Ectodermal cell (in vitro differentiated cells): ENCODE measurements at regions not wholly inside any gene's neighbourhood (a gene's known extent, or its start where the extent isn't known, plus 50 kb on each side); places are given as distances from the start of the nearest gene placed in this dataset.
"Not testable (repeated sequence)": the region's sequence is repeated elsewhere in the genome, so short reads cannot be mapped to it uniquely, and the experiment has no call there.

ENCODE experiments used
- H3K27ac ChIP-seq: 2 replicates; pipeline ENCODE4 v1.7.0; 2013; ENCODE audit warnings: mild to moderate bottlenecking, low read depth, low read length; ENCODE audit not compliant: insufficient read depth, poor library complexity, severe bottlenecking
- H3K27me3 ChIP-seq: 2 replicates; pipeline ENCODE4 v1.7.0; 2013; ENCODE audit warnings: mild to moderate bottlenecking, low read length; ENCODE audit not compliant: insufficient read depth, control insufficient read depth, poor library complexity, severe bottlenecking
- H3K36me3 ChIP-seq: one replicate; pipeline ENCODE4 v1.7.0; 2013; ENCODE audit warnings: low read length; ENCODE audit not compliant: control insufficient read depth, insufficient read depth
- H3K4me1 ChIP-seq: one replicate; pipeline ENCODE4 v1.7.0; 2013; ENCODE audit warnings: low read length; ENCODE audit not compliant: control insufficient read depth, insufficient read depth
- H3K4me3 ChIP-seq: 2 replicates; pipeline ENCODE4 v1.7.0; 2013; ENCODE audit warnings: low read depth, low read length, control low read depth; ENCODE audit not compliant: insufficient read depth
- H3K9me3 ChIP-seq: 2 replicates; pipeline ENCODE4 v1.7.0; 2013; ENCODE audit warnings: mild to moderate bottlenecking, low read length, moderate library complexity; ENCODE audit not compliant: control insufficient read depth
- WGBS, 2 experiments: methylation state at CpG; one replicate each; pipeline ENCODE4 v1.1.7; 2013; ENCODE audit warnings: missing lambda C conversion rate in 2 of 2; 5-methylcytosine and 5-hydroxymethylcytosine counted together

DNA sequence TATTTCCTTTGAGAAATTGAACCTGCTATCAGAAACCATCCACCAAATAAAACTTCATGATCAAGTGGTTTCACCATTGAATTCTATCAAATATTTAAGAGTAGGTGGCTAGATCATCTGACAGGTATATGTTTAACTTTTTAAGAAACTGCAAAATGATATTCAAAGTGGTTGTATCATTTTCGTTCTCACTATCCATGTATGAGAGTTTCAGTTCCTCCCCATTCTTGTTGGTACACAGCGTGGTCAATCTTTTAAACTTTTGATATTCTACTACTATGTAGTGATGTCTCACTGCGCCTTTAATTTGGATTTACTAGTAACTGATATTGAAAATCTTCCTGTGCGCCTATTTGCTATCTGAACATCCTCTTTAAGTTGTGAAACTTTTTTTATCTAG, 163.7 kb downstream of the CYB561 start:
- Histone ChIP-seq H3K36me3 (no peaks in the 10 kb centered on the region), H3K4me3 (no peak overlapping the region), H3K4me1 (no peaks in the 10 kb centered on the region), H3K27ac (no peak overlapping the region), H3K27me3 (no peaks in the 10 kb centered on the region), H3K9me3 (peaks cover 3% of the 10 kb centered on the region)
- WGBS, 2 experiments = 94 to 100% methylated on average over 2 to 4 of the region's 4 CpGs

DNA sequence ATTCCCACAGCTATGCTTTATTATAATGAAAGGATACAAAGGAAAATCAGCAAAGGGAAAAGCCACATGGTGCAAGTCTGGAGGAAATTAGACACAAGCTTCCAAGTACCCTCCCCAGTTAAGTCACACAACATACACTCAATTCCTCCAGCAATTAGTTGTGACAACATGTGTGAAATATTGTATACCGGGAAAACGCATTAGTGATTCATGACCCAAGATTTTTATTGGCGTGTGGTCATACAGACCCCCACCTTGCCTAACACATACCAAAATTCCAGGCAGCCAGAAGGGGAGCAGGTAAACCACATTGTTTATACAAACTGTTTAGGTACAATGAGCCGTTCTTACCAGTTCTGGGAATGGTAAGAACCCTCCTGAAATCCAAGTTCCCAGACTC, 160.6 kb downstream of the CYB561 start:
- WGBS, 2 experiments = 96 to 100% methylated on average over 1 to 4 of the region's 4 CpGs
- Histone ChIP-seq H3K9me3 (peaks cover 3% of the 10 kb centered on the region), H3K27ac (no peak overlapping the region), H3K36me3 (no peaks in the 10 kb centered on the region), H3K4me3 (no peak overlapping the region), H3K27me3 (no peaks in the 10 kb centered on the region), H3K4me1 (no peaks in the 10 kb centered on the region)

DNA sequence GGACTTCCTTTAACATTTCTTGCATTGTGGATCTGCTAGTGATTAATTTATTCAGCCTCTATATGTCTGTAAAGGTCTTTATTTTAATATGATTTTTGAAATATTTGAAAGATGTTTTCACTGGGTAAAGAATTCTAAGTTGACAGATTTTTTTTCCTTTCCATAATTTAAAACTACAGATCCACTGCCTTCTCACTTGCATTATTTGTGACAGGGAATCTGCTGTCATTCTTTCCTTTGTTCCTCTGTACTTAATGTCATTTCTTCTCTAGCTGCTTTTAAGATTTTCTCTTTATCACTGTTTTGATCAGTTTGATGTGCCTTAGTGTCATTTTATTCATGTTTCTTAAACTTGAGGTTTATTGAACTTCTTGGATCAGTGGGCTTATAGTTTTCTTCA, 159.9 kb downstream of the CYB561 start:
- H3K27me3 ChIP-seq = no peaks in the 10 kb centered on the region
- no peak overlapping the region for H3K27ac ChIP-seq
- H3K9me3 ChIP-seq = peaks cover 3% of the 10 kb centered on the region
- no peaks in the 10 kb centered on the region for H3K36me3 ChIP-seq
- H3K4me3 ChIP-seq = no peak overlapping the region
- H3K4me1 ChIP-seq = no peaks in the 10 kb centered on the region

DNA sequence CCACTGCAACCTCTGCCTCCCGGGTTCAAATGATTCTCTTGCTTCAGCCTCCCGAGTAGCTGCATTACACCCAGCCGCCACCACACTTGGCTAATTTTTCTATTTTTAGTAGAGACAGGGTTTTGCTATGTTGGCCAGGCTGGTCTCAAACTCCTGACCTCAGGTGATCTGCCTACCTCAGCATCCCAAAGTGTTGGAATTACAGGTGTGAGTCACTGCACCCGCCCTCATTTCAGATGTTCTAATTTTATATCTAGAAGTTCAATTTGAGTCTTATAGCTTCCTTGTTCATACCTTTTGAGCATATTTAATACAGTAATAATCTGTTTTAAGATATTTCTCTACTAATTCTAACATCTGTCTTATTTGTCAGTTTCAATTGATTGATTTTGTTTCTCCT, 159.1 kb downstream of the CYB561 start:
- H3K9me3 ChIP-seq, H3K27ac ChIP-seq, H3K27me3 ChIP-seq, H3K4me1 ChIP-seq, H3K36me3 ChIP-seq, H3K4me3 ChIP-seq: not testable (repeated sequence)
- WGBS, 2 experiments = 87 to 88% methylated on average over 4 of the region's 4 CpGs

DNA sequence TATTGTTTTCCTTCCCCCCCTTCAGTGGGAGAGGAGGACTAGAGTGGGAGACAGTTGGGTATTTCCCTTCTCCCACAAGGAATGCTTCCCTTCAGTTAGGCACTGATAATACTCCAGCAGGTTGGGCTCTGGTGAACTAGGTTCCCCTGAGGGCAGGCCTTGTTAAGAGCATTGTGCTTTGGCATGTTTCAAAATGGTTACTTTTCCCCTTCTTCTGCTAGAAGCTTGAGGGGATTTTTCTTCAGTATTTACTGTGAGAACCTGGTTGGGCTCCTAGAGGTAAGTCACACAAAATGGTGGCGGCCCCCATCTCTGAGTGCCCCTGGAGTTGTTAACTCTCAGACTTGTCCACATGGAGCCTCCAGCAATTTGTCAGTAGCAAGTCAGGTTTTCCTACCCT, 156.2 kb downstream of the CYB561 start:
- no peaks in the 10 kb centered on the region for H3K4me1 ChIP-seq
- no peaks in the 10 kb centered on the region for H3K36me3 ChIP-seq
- H3K9me3 ChIP-seq = peaks cover 3% of the 10 kb centered on the region
- H3K27ac ChIP-seq = no peak overlapping the region
- H3K27me3 ChIP-seq = no peaks in the 10 kb centered on the region
- 92 to 93% methylated on average over 1 of the region's 1 CpG for WGBS, 2 experiments
- H3K4me3 ChIP-seq = no peak overlapping the region

DNA sequence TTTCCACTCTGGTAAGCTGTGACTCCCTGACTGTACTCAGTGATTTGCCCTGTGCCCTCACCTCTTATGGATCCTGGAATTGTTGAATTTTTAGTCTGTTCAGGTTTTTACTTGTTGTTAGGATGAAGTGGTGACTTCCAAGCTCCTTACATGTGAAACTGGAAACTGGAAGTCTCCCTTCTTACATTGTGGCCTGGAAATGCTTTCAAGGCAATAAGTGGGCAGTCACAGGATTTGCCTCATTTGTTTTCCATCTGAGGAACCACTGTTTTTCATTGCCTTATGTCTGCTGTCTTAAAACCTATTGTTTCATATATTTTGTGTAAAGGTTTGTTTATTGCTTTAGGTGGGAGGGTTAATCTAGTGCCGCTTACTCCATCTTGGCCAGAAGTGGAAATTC, 155.8 kb downstream of the CYB561 start:
- H3K4me3 ChIP-seq = no peak overlapping the region
- H3K27me3 ChIP-seq = no peaks in the 10 kb centered on the region
- WGBS, 2 experiments = 95 to 100% methylated on average over 1 of the region's 1 CpG
- peaks cover 3% of the 10 kb centered on the region for H3K9me3 ChIP-seq
- no peaks in the 10 kb centered on the region for H3K4me1 ChIP-seq
- H3K36me3 ChIP-seq = no peaks in the 10 kb centered on the region
- H3K27ac ChIP-seq = no peak overlapping the region

DNA sequence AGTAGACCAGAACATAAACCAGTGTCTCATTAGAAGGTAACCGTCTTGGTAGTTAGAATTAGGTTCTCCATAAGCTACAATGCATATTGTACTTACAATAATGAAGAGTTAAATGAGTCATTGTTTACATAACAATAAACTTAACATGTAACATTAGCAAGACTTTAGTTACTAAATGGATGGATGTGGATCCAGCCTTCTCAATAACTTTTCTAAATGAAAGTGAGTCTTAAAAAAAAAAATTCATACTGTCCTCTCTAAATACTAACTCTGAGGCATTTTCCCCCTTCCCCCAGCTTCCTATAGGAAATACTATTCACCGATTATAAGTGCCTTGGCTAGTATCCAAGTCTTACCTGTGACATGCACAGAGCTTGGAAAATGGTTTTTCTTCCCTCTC, 155.3 kb downstream of the CYB561 start:
- WGBS, 2 experiments = 81 to 99% methylated on average over 1 to 2 of the region's 2 CpGs
- Histone ChIP-seq H3K27me3 (no peaks in the 10 kb centered on the region), H3K4me3 (no peak overlapping the region), H3K9me3 (no peaks in the 10 kb centered on the region), H3K36me3 (no peaks in the 10 kb centered on the region), H3K27ac (no peak overlapping the region), H3K4me1 (no peaks in the 10 kb centered on the region)

DNA sequence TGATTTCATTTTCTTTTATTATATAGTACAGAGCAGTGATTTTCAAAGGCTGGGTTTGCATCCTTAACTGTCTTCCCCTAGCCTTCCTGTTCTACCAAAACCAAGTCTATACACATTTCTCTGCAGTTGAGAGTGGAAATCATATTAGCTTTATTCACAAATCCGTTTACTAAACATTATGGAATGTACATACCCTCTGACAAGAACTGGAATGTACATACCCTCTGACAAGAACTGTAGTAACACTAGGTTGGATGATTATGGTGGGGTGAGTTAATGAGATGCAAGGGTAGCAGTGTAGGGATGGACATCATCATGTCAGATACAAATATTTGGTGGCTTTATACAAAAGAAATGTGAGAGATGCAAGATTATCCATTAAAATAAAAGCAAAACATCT, 154.8 kb downstream of the CYB561 start:
- WGBS, 2 experiments = 71 to 90% methylated on average over 1 of the region's 1 CpG
- Histone ChIP-seq H3K36me3 (no peaks in the 10 kb centered on the region), H3K27me3 (no peaks in the 10 kb centered on the region), H3K4me1 (no peaks in the 10 kb centered on the region), H3K9me3 (no peaks in the 10 kb centered on the region), H3K4me3 (no peak overlapping the region), H3K27ac (no peak overlapping the region)

DNA sequence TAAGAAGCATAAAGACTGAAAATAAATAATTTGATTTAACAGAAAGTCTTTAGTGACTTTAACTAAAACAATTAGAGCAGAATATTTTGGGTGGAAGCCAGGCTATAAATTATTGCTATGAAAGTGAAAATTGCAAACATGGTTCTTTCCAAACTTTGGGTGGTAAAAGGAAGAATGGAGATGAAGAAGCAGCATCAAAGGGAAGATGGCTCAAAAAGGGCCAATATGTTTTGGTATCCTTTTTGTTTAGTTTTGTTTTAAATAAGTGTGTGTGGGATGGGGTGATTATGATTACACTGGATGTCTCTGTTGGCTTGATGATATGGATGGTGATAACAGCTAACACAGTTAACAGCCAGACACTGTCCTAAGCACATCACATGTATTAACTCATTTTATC, 153.7 kb downstream of the CYB561 start:
- Histone ChIP-seq H3K27me3 (no peaks in the 10 kb centered on the region), H3K4me1 (no peaks in the 10 kb centered on the region), H3K4me3 (no peak overlapping the region), H3K36me3 (peaks cover 6% of the 10 kb centered on the region), H3K9me3 (no peaks in the 10 kb centered on the region), H3K27ac (no peak overlapping the region)

DNA sequence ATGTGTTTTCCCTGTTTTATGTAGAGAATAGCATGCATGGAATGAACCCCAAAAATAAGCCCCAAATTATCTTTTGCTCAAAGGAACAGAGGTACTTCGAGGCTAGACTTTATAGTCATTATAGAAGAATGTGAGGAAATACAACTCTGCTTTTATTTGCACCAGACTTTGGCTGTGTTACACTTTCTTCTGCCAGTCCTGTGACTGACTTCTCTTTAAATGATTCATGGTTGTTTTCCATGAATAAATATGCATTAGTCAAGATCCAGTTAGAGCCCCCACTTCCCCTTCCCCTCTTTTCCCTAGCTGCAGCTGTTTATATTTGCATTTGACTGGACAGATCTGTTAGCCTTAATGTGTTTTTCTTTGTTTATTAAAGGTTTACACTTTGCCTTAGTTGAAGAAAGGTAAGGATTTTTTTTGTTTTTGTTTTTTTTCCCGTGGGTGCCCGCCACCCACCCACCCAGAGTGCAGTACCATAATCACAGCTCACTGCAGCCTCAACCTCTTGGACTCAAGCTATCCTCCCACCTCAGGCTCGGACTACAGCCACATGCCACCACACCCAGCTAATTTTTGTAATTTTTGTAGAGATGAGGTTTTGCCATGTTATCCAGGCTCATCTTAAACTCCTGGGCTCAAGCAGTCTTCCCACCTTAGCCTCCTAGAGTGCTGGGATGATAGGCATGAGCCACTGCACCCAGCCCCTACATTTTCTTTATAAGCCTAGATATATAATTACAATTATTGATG, 152.6 kb downstream of the CYB561 start:
- no peak overlapping the region for H3K27ac ChIP-seq
- no peak overlapping the region for H3K4me3 ChIP-seq
- H3K36me3 ChIP-seq = peaks cover 6% of the 10 kb centered on the region
- whole genome bisulfite sequencing, 2 experiments = 73 to 96% methylated on average over 2 to 4 of the region's 4 CpGs
- no peaks in the 10 kb centered on the region for H3K9me3 ChIP-seq
- no peaks in the 10 kb centered on the region for H3K4me1 ChIP-seq
- no peaks in the 10 kb centered on the region for H3K27me3 ChIP-seq

DNA sequence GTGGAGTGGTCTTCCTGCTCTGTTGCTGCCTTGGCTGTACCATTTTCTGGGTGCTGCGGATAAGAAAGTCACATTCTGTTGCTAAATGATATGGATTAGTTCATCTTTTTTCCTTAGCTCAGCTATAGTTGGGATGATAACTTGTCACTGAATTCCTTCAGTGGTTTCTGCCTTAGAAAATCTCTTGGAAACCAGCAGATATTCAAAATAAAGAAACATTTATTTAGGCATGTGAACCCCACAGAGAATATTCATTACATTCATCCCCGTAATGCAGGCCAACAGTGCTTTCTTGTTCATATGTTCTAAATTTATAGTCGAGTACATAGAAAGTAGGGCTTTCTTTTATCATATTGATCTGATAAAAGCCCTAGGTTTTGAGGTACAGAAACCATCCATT, 151.3 kb downstream of the CYB561 start:
- Histone ChIP-seq H3K36me3 (peaks cover 6% of the 10 kb centered on the region), H3K27me3 (no peaks in the 10 kb centered on the region), H3K4me3 (no peak overlapping the region), H3K9me3 (no peaks in the 10 kb centered on the region), H3K4me1 (no peaks in the 10 kb centered on the region), H3K27ac (no peak overlapping the region)
- whole genome bisulfite sequencing, 2 experiments = 98 to 100% methylated on average over 3 of the region's 3 CpGs
